MM.1S (cell line): ENCODE measurements at regions not wholly inside any gene's neighbourhood (a gene's known extent, or its start where the extent isn't known, plus 50 kb on each side); places are given as distances from the start of the nearest gene placed in this dataset.

Experiments
- DNase-seq: peaks from one replicate; pipeline ENCODE4 v3.0.0-alpha.2; 2015
- H2AFZ ChIP-seq: fragments of 300-600 bp; sonication (generic); 2 replicates; pipeline ENCODE4 v1.6.0; 2016; ENCODE audit warnings: antibody characterized with exemption, low read length
- H3F3A ChIP-seq: fragments of 300-600 bp; sonication (generic); 2 replicates; pipeline ENCODE4 v1.6.1; 2016; ENCODE audit warnings: mild to moderate bottlenecking, antibody characterized with exemption, low read length, moderate library complexity, mixed read lengths; ENCODE audit not compliant: insufficient read depth
- H3K27ac ChIP-seq: fragments of 300-600 bp; sonication (generic); 2 replicates; pipeline ENCODE4 v1.5.1; 2016; ENCODE audit warnings: mild to moderate bottlenecking, low read length
- H3K27me3 ChIP-seq: fragments of 300-600 bp; sonication (generic); replicated peaks from 2 replicates; pipeline ENCODE4 v1.6.0; 2016; ENCODE audit warnings: low read length; ENCODE audit not compliant: insufficient read depth
- H3K36me3 ChIP-seq: fragments of 300-600 bp; sonication (generic); replicated peaks from 2 replicates; pipeline ENCODE4 v1.6.1; 2016; ENCODE audit warnings: mild to moderate bottlenecking, low read length, mixed read lengths; ENCODE audit not compliant: insufficient read depth
- H3K4me1 ChIP-seq: fragments of 300-600 bp; sonication (generic); 2 replicates; pipeline ENCODE4 v1.6.1; 2016; ENCODE audit warnings: low read length, mixed read lengths
- H3K4me2 ChIP-seq: fragments of 300-600 bp; sonication (generic); 2 replicates; pipeline ENCODE4 v1.6.0; 2016; ENCODE audit warnings: low read depth, low read length
- H3K4me3 ChIP-seq: fragments of 300-600 bp; sonication (generic); 2 replicates; pipeline ENCODE4 v1.5.1; 2016; ENCODE audit warnings: low read length, mixed read lengths
- H3K79me2 ChIP-seq: fragments of 300-600 bp; sonication (generic); 2 replicates; pipeline ENCODE4 v1.6.1; 2016; ENCODE audit warnings: mixed run types, low read length, mixed read lengths
- H3K9ac ChIP-seq: fragments of 300-600 bp; sonication (generic); 2 replicates; pipeline ENCODE4 v1.6.1; 2016; ENCODE audit warnings: low read length, mixed read lengths
- H3K9me2 ChIP-seq: fragments of 300-600 bp; sonication (generic); replicated peaks from 2 replicates; pipeline ENCODE4 v1.6.1; 2016; ENCODE audit warnings: mild to moderate bottlenecking, low read length, mixed read lengths; ENCODE audit not compliant: insufficient read depth
- H3K9me3 ChIP-seq: fragments of 300-600 bp; sonication (generic); replicated peaks from 2 replicates; pipeline ENCODE4 v1.6.1; 2016; ENCODE audit warnings: mild to moderate bottlenecking, low read length, mixed read lengths; ENCODE audit not compliant: insufficient read depth
- H4K20me1 ChIP-seq: fragments of 300-600 bp; sonication (generic); 2 replicates; pipeline ENCODE4 v1.6.1; 2016; ENCODE audit warnings: mild to moderate bottlenecking, low read length, moderate library complexity, mixed read lengths; ENCODE audit not compliant: insufficient read depth
- EZH2 ChIP-seq: fragments of 300-600 bp; sonication (generic); optimal IDR thresholded peaks from 2 replicates; pipeline ENCODE3; 2017; ENCODE audit warnings: low read depth, mild to moderate bottlenecking, antibody characterized with exemption, low read length, mixed read lengths
- EZH2phosphoT487 ChIP-seq: fragments of 300-600 bp; sonication (generic); IDR thresholded peaks from 2 replicates; pipeline ENCODE4 v1.6.1; 2018; ENCODE audit warnings: antibody characterized with exemption, low read length
- TF ChIP-seq, protein P1 (sequence below): fragments of 300-600 bp; sonication (generic); IDR thresholded peaks from 2 replicates; pipeline ENCODE4 v1.5.1; 2016; ENCODE audit warnings: antibody characterized with exemption, low read length, mixed read lengths

DNA sequence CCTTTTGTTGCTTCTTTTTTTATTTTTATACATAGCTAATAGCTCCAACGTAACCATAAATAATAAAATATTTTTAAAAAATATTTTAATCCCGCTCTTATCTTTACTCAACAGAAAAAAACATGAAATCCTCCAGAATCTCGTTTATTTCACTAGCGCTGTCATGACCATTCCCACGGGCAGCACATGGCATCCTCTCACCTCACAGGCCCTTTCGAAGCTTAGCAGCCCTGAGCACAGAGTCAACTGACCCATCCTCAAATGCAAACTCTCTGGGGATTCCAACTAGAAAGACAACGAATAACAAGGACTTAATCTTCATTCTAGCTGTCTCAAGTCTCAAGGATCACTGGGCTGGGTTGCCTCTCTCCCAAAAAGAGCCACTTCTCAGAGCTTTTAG, 285.9 kb upstream of the PPARGC1A start:
- no peaks in the 10 kb centered on the region for H3K79me2 ChIP-seq
- no peak for DNase-seq
- 0 out of 2 replicates have a peak, but pooled peaks cover 7% of the 10 kb centered on the region for H3F3A ChIP-seq
- H3K9ac ChIP-seq = no peak overlapping the region
- no peak overlapping the region for H3K4me3 ChIP-seq
- H3K36me3 ChIP-seq = no peaks in the 10 kb centered on the region
- no peak for TF ChIP-seq EZH2
- no peak for TF ChIP-seq EZH2phosphoT487
- TF ChIP-seq, protein P1, sequence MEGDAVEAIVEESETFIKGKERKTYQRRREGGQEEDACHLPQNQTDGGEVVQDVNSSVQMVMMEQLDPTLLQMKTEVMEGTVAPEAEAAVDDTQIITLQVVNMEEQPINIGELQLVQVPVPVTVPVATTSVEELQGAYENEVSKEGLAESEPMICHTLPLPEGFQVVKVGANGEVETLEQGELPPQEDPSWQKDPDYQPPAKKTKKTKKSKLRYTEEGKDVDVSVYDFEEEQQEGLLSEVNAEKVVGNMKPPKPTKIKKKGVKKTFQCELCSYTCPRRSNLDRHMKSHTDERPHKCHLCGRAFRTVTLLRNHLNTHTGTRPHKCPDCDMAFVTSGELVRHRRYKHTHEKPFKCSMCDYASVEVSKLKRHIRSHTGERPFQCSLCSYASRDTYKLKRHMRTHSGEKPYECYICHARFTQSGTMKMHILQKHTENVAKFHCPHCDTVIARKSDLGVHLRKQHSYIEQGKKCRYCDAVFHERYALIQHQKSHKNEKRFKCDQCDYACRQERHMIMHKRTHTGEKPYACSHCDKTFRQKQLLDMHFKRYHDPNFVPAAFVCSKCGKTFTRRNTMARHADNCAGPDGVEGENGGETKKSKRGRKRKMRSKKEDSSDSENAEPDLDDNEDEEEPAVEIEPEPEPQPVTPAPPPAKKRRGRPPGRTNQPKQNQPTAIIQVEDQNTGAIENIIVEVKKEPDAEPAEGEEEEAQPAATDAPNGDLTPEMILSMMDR = no peak
- no peaks in the 10 kb centered on the region for H4K20me1 ChIP-seq
- H3K9me3 ChIP-seq = no peaks in the 10 kb centered on the region
- H3K27me3 ChIP-seq = no peaks in the 10 kb centered on the region
- H2AFZ ChIP-seq = no peak overlapping the region
- peaks cover 19% of the 10 kb centered on the region for H3K4me1 ChIP-seq
- no peak overlapping the region for H3K4me2 ChIP-seq
- H3K9me2 ChIP-seq = no peaks in the 10 kb centered on the region
- no peak overlapping the region for H3K27ac ChIP-seq

DNA sequence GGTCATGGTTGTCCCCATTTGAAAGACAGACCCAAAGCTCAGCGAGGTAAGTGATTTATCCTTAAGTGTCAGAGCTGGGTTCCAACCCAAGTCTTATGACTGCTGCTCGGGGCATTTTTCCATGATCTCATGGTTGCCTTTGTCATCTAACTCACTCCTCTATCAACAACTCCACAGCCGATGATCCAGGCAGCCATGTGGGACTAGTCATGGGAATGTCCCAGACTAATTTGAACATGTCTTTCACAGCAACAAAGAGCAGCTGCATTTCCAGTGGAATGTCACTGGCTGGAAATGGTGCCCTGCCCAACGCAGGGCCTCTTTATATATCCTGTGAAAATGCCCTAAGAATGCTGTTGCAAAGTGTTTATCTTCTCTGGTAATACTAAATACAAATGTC, 284.8 kb upstream of the PPARGC1A start:
- Histone ChIP-seq H3K4me2 (no peak overlapping the region), H3K9me2 (no peaks in the 10 kb centered on the region), H3K27me3 (no peaks in the 10 kb centered on the region), H3K9me3 (no peaks in the 10 kb centered on the region), H3K27ac (no peak overlapping the region), H3K79me2 (no peaks in the 10 kb centered on the region), H2AFZ (no peak overlapping the region), H3K4me1 (peaks cover 13% of the 10 kb centered on the region), H3F3A (0 out of 2 replicates have a peak, but pooled peaks cover 6% of the 10 kb centered on the region), H3K9ac (no peak overlapping the region), H4K20me1 (no peaks in the 10 kb centered on the region), H3K4me3 (no peak overlapping the region), H3K36me3 (no peaks in the 10 kb centered on the region)
- TF ChIP-seq, protein P1 = no peak
- TF ChIP-seq EZH2 = no peak
- DNase-seq = no peak

DNA sequence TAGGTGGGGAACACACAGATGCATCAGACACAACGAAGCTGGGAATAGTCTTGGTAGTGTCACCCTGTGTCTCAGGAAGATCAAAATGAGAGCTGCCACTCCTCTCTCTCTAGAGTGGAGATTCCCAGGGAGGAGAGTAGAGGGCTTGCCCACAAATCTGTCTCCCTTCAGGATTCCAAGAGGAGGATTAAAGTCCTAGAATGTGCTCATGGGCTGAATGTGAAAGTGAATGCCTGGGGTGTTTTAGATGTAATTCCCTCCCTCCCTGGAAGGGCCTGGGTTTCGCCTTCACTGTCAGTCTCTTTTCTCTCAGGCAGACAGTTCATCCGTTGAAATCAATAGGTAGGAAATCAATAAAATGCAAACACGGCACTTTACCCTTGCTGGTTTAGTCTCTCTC, 282.6 kb upstream of the PPARGC1A start:
- Histone ChIP-seq H3K4me3 (no peak overlapping the region), H3K9ac (no peak overlapping the region), H3K27ac (no peak overlapping the region), H2AFZ (no peak overlapping the region), H3K9me2 (no peaks in the 10 kb centered on the region), H4K20me1 (no peaks in the 10 kb centered on the region), H3K27me3 (no peaks in the 10 kb centered on the region), H3K36me3 (no peaks in the 10 kb centered on the region), H3K4me2 (no peak overlapping the region), H3F3A (peaks cover 8% of the 10 kb centered on the region), H3K4me1 (peaks cover 19% of the 10 kb centered on the region), H3K79me2 (no peaks in the 10 kb centered on the region), H3K9me3 (no peaks in the 10 kb centered on the region)
- TF ChIP-seq, protein P1 = no peak
- no peak for DNase-seq

- no peak overlapping the region for H2AFZ ChIP-seq
- no peak overlapping the region for H3K27ac ChIP-seq
- H3K4me2 ChIP-seq = no peak overlapping the region
- H3K9me3 ChIP-seq = no peaks in the 10 kb centered on the region
- no peaks in the 10 kb centered on the region for H3K27me3 ChIP-seq
- no peaks in the 10 kb centered on the region for H3K79me2 ChIP-seq
- peaks cover 40% of the 10 kb centered on the region for H3K4me1 ChIP-seq
- H3K9ac ChIP-seq = no peak overlapping the region
- peaks cover 23% of the 10 kb centered on the region for H3F3A ChIP-seq
- no peaks in the 10 kb centered on the region for H3K9me2 ChIP-seq
- H4K20me1 ChIP-seq = no peaks in the 10 kb centered on the region
- DNase-seq = no peak
- no peak overlapping the region for H3K4me3 ChIP-seq
- H3K36me3 ChIP-seq = no peaks in the 10 kb centered on the region
- no peak for TF ChIP-seq EZH2phosphoT487
- no peak for TF ChIP-seq EZH2
- TF ChIP-seq, protein P1 = no peak
Measured at GRCh38 chr4:24169956-24170355, 280.1 kb upstream of the PPARGC1A start.
